Right atrium auricular region (tissue), 2 donors: ENCODE measurements at regions not wholly inside any gene's neighbourhood (a gene's known extent, or its start where the extent isn't known, plus 50 kb on each side); places are given as distances from the start of the nearest gene placed in this dataset.

Source experiments
- DNase-seq: peaks from one replicate; pipeline ENCODE4 v3.0.0-alpha.2; 2019; ENCODE audit warnings: low spot score
- H3K27ac ChIP-seq, 2 donors: fragments of 200-600 bp; sonication (generic); 1 replicate in 1 of 2; 2 replicates in 1 of 2; pipeline ENCODE4 v1.5.1; 2016 to 2019
- H3K27me3 ChIP-seq, 2 donors: fragments of 200-600 bp; sonication (generic); one replicate each; pipeline versions ENCODE4 v1.5.1 to v1.6.0; 2017 to 2019
- H3K36me3 ChIP-seq: fragments of 200-600 bp; sonication (generic); one replicate; pipeline ENCODE4 v1.5.1; 2016
- H3K4me1 ChIP-seq, 2 donors: fragments of 200-600 bp; sonication (generic); one replicate each; pipeline versions ENCODE4 v1.5.1 to v1.6.0; 2017 to 2019
- H3K4me3 ChIP-seq, 2 donors: fragments of 200-600 bp; sonication (generic); 1 replicate in 1 of 2; 2 replicates in 1 of 2; pipeline ENCODE4 v1.5.1; 2017 to 2019; ENCODE audit warnings: mild to moderate bottlenecking in 1 of 2, moderate library complexity in 1 of 2
- H3K9me3 ChIP-seq, 2 donors: fragments of 200-600 bp; sonication (generic); one replicate each; pipeline ENCODE4 v1.5.1; 2019
- TF ChIP-seq, protein P1 (sequence below), 2 donors: fragments of 200-600 bp; sonication (generic); IDR thresholded peaks; one replicate each; pipeline ENCODE4 v1.5.1; 2019; ENCODE audit warnings: antibody characterized with exemption in 2 of 2

DNA sequence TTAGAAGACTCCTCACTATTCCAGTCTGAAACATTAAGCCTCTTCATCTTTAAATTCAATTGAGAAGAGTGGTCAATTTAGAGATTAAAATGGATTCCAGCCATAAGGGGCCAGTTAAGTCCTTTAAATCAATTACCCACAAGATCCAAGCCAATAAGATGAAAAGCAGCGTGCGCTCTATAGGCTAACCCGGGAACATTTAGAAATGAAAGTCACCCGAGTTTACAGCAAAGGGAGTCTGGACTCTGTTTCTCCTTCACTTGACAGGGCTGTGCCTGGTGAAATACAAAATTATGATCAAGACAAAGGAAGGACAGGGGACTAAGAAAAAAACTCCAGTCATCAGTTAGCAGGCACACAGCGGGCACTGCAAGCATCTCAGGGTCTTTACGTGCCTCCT is 393.7 kb downstream of the QKI start:
- DNase-seq: no peak
- TF ChIP-seq, protein P1, sequence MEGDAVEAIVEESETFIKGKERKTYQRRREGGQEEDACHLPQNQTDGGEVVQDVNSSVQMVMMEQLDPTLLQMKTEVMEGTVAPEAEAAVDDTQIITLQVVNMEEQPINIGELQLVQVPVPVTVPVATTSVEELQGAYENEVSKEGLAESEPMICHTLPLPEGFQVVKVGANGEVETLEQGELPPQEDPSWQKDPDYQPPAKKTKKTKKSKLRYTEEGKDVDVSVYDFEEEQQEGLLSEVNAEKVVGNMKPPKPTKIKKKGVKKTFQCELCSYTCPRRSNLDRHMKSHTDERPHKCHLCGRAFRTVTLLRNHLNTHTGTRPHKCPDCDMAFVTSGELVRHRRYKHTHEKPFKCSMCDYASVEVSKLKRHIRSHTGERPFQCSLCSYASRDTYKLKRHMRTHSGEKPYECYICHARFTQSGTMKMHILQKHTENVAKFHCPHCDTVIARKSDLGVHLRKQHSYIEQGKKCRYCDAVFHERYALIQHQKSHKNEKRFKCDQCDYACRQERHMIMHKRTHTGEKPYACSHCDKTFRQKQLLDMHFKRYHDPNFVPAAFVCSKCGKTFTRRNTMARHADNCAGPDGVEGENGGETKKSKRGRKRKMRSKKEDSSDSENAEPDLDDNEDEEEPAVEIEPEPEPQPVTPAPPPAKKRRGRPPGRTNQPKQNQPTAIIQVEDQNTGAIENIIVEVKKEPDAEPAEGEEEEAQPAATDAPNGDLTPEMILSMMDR (IDR thresholded peaks at IDR 0.05): no peak
- no peaks in the 10 kb centered on the region for H3K9me3 ChIP-seq
- no peak overlapping the region for H3K27ac ChIP-seq
- no peaks in the 10 kb centered on the region for H3K27me3 ChIP-seq
- H3K36me3 ChIP-seq: no peaks in the 10 kb centered on the region
- H3K4me3 ChIP-seq: no peak overlapping the region
- no peaks in the 10 kb centered on the region for H3K4me1 ChIP-seq

DNA sequence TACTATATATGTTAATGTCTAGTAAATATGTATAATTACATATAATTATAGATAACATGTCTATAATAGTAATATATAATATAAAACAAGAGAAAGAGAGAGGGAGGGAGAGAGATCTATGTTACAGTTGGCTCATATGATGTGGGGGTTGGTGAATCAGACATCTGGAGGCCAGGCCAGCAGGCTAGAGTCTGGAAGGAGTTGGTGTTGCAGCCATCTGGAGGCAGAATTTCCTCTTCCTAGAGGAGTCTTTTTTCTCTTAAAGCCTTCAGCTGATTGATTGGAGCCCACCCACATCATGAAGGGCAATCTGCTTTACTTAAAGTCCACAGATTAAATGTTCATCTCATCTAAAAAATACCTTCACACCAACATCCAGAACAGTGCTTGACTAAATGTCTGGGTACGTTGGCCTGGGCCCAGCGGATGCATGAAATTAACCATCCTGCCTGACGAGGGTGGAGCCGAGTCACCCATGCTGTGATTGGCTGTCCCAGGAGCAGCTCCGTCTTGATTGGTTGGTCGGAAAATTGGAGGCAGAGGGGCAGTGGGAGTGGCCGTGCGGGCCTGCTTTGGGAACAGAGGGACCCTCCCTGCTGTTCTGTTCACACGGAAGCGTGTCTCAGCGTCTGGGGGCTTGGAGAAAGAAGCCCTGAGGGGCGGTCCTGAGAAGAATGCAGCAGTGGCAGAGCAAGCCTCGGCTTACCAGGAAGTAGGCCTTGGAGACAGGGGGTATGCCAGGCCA is 392.4 kb downstream of the QKI start:
- H3K36me3 ChIP-seq: no peaks in the 10 kb centered on the region
- no peaks in the 10 kb centered on the region for H3K4me1 ChIP-seq
- H3K27ac ChIP-seq: no peak overlapping the region
- H3K27me3 ChIP-seq: no peaks in the 10 kb centered on the region
- no peak overlapping the region for H3K4me3 ChIP-seq
- no peak for DNase-seq
- H3K9me3 ChIP-seq: no peaks in the 10 kb centered on the region
- TF ChIP-seq, protein P1 (IDR thresholded peaks at IDR 0.05): no peak

DNA sequence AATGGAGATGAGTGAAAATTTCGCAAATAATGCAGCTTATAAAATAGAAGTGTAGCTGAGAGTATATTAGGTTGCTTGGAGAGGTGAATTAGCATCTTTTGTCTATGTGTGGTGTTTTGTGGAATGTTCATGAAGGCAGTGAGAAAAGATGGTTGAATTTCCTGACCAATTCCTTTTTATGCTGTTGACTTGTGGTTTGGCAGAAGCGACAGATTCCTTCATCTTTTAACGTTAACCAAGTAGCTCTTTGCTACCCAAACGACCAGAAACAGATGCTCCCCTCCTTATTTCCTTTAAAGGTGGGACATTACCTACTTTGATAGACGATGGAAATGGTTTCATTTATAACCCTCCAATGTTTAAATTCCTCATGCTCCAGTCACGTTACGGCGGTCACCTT is 390.5 kb downstream of the QKI start:
- TF ChIP-seq, protein P1 (IDR thresholded peaks at IDR 0.05): no peak
- Histone ChIP-seq H3K36me3 (no peaks in the 10 kb centered on the region), H3K4me1 (no peaks in the 10 kb centered on the region), H3K27me3 (no peaks in the 10 kb centered on the region), H3K4me3 (no peak overlapping the region), H3K9me3 (no peaks in the 10 kb centered on the region), H3K27ac (no peak overlapping the region)
- no peak for DNase-seq

DNA sequence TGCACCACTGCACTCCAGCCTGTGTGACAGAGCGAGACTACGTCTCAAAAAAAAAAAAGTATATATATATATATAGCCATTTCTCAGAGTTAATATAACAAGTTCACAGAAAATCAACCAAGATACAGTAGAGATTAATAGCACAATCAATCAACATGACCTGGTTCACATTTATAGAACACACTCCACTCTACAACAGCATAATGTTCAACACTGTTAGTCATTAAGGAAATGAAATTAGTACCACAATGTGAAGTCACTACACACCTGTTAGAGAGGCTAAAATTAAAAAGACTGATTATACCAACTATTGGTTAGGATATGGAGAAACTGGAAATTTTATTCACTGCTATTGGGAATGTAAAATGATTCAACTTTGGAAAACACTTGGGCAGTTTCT is 387.7 kb downstream of the QKI start:
- Histone ChIP-seq H3K4me1 (no peaks in the 10 kb centered on the region), H3K9me3 (peaks cover 0 to 4% of the 10 kb centered on the region in 2 donors), H3K4me3 (no peak overlapping the region), H3K27me3 (no peaks in the 10 kb centered on the region), H3K27ac (no peak overlapping the region), H3K36me3 (no peaks in the 10 kb centered on the region)
- no peak for DNase-seq
- TF ChIP-seq, protein P1 (IDR thresholded peaks at IDR 0.05): no peak

DNA sequence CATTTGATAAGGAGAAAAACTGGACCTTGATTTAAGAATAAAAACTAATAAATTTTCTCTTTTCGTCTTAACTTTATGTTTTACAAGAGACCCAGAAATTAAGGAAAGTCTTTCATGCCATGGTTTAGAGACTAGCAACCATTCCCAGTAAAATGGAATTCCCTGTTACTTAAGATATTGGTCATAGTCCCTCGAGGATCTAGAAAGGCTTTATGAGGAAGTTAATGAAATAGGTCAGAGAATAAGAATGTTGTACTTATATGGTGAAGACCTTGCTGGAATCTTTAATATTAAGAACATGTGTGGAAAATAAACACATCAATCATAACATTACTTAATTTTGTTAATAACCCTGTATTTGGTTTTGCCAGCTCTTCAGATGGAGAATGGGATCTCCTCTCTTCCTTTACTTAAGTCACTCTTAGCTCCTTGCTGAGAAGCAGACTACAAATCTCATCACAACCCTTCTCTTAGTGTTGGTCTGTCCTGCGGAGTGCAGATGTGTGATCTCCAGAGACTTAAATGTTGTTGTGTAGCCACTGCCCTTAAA is 382.9 kb downstream of the QKI start:
- TF ChIP-seq, protein P1 (IDR thresholded peaks at IDR 0.05): no peak
- Histone ChIP-seq H3K27me3 (no peaks in the 10 kb centered on the region), H3K4me1 (no peaks in the 10 kb centered on the region)

More for the DNA sequence above, 382.9 kb downstream of the QKI start:
- Histone ChIP-seq H3K9me3 (peaks cover 0 to 4% of the 10 kb centered on the region in 2 donors), H3K4me3 (no peak overlapping the region), H3K27ac (no peak overlapping the region), H3K36me3 (no peaks in the 10 kb centered on the region)
- no peak for DNase-seq
